DOHH2 (cell line): ENCODE measurements at regions not wholly inside any gene's neighbourhood (a gene's known extent, or its start where the extent isn't known, plus 50 kb on each side); places are given as distances from the start of the nearest gene placed in this dataset.

Source experiments
- H3F3A ChIP-seq: fragments of 200-600 bp; sonication (generic), shearing (Covaris generic); 2 replicates; pipeline ENCODE4 v1.6.0; 2016; ENCODE audit warnings: antibody characterized with exemption, mild to moderate bottlenecking; ENCODE audit not compliant: control insufficient read depth, insufficient read depth
- H3K27ac ChIP-seq: fragments of 200-600 bp; sonication (generic); 2 replicates; pipeline ENCODE4 v1.5.1; 2014; ENCODE audit warnings: low read depth, mild to moderate bottlenecking, low read length, moderate library complexity
- H3K27me3 ChIP-seq: fragments of 200-600 bp; sonication (generic); 2 replicates; pipeline ENCODE4 v1.6.1; 2014; ENCODE audit warnings: mild to moderate bottlenecking, low read length, mixed read lengths; ENCODE audit not compliant: control insufficient read depth
- H3K36me3 ChIP-seq: fragments of 200-600 bp; sonication (generic); 2 replicates; pipeline ENCODE4 v1.6.1; 2014; ENCODE audit warnings: mild to moderate bottlenecking, low read length, moderate library complexity, mixed read lengths; ENCODE audit not compliant: control insufficient read depth
- H3K4me1 ChIP-seq: fragments of 200-600 bp; sonication (generic); 2 replicates; pipeline ENCODE4 v1.6.1; 2014; ENCODE audit warnings: mild to moderate bottlenecking, low read length, mixed read lengths; ENCODE audit not compliant: control insufficient read depth
- H3K4me2 ChIP-seq: fragments of 200-600 bp; sonication (generic); 2 replicates; pipeline ENCODE4 v1.6.0; 2014; ENCODE audit warnings: mild to moderate bottlenecking, low read length, moderate library complexity
- H3K4me3 ChIP-seq: fragments of 200-600 bp; sonication (generic); 2 replicates; pipeline ENCODE4 v1.5.1; 2014; ENCODE audit warnings: mild to moderate bottlenecking, low read length, mixed read lengths
- H3K79me2 ChIP-seq: fragments of 200-600 bp; sonication (generic); 2 replicates; pipeline ENCODE4 v1.6.1; 2014; ENCODE audit warnings: mild to moderate bottlenecking, low read length, mixed read lengths; ENCODE audit not compliant: control insufficient read depth
- H3K9me2 ChIP-seq: fragments of 200-600 bp; sonication (generic); replicated peaks from 2 replicates; pipeline ENCODE4 v1.6.1; 2014; ENCODE audit warnings: mild to moderate bottlenecking, low read length, mixed read lengths; ENCODE audit not compliant: control insufficient read depth
- H3K9me3 ChIP-seq: fragments of 200-600 bp; sonication (generic); 2 replicates; pipeline ENCODE4 v1.6.1; 2014; ENCODE audit warnings: antibody characterized with exemption, low read length, mixed read lengths; ENCODE audit not compliant: control insufficient read depth, insufficient read depth
- H4K20me1 ChIP-seq: fragments of 200-600 bp; sonication (generic); 2 replicates; pipeline ENCODE4 v1.6.0; 2014; ENCODE audit warnings: low read depth, mild to moderate bottlenecking, antibody characterized with exemption, low read length, moderate library complexity; ENCODE audit not compliant: control insufficient read depth, insufficient read depth
- EZH2phosphoT487 ChIP-seq: fragments of 200-600 bp; sonication (generic); IDR thresholded peaks from 2 replicates; pipeline ENCODE4 v1.6.1; 2017; ENCODE audit warnings: borderline replicate concordance, mild to moderate bottlenecking, antibody characterized with exemption, low read length, moderate library complexity, mixed read lengths
- TF ChIP-seq, protein P1 (sequence below): fragments of 200-600 bp; sonication (generic); IDR thresholded peaks from one replicate; pipeline ENCODE4 v1.5.1; 2014; ENCODE audit warnings: antibody characterized with exemption, mild to moderate bottlenecking, low read depth, low read length; ENCODE audit not compliant: poor library complexity, severe bottlenecking

DNA sequence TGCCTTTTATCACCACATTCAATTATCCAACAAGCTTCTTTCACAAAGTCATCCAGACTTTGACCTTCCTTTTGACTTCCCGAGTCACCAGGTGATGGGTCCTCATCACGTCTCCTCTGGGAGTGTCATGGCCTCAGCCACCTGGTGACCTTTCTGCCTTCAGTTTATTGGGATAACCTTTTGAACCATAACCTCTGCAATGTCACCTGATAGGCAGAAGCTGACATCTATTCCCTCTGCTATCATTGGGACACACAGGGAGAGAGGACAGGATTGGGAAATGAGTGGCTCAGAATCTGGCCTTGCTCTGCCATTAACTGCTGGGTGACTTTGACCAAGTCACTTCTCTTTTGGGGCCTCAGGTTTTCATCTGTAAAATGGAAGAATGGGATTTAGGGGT lies 388.7 kb downstream of the NUAK1 start:
- Histone ChIP-seq H4K20me1 (no peaks in the 10 kb centered on the region), H3K79me2 (no peaks in the 10 kb centered on the region), H3K4me1 (no peaks in the 10 kb centered on the region), H3K9me3 (no peaks in the 10 kb centered on the region), H3K36me3 (no peaks in the 10 kb centered on the region), H3K9me2 (no peaks in the 10 kb centered on the region), H3F3A (no peaks in the 10 kb centered on the region), H3K27ac (no peak overlapping the region), H3K4me2 (no peak overlapping the region), H3K27me3 (no peaks in the 10 kb centered on the region), H3K4me3 (no peak overlapping the region)
- no peak for TF ChIP-seq EZH2phosphoT487
- TF ChIP-seq, protein P1, sequence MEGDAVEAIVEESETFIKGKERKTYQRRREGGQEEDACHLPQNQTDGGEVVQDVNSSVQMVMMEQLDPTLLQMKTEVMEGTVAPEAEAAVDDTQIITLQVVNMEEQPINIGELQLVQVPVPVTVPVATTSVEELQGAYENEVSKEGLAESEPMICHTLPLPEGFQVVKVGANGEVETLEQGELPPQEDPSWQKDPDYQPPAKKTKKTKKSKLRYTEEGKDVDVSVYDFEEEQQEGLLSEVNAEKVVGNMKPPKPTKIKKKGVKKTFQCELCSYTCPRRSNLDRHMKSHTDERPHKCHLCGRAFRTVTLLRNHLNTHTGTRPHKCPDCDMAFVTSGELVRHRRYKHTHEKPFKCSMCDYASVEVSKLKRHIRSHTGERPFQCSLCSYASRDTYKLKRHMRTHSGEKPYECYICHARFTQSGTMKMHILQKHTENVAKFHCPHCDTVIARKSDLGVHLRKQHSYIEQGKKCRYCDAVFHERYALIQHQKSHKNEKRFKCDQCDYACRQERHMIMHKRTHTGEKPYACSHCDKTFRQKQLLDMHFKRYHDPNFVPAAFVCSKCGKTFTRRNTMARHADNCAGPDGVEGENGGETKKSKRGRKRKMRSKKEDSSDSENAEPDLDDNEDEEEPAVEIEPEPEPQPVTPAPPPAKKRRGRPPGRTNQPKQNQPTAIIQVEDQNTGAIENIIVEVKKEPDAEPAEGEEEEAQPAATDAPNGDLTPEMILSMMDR, result no peak

DNA sequence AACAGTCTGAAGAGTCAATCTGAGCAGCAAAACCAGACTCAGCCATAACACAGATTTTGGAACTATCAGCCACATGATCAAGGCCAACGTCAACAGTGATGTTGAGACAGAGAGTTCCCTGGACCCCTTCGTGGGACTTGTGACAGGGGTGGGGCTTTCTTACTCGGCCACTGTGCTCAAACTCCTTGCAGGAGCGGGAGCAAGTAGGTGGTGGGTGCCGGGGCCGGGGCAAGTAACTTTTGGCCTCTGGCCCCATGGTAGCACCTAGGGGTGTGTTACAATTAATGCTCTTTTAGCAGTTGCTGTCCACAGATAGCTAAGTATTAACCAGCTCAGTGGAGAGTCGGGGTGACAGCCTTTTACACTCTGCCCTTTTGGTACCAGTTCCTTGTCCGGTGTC lies 384.4 kb downstream of the NUAK1 start:
- Histone ChIP-seq H3K4me1 (peaks cover 6% of the 10 kb centered on the region), H3K79me2 (no peaks in the 10 kb centered on the region), H3F3A (no peaks in the 10 kb centered on the region), H3K4me2 (no peak overlapping the region), H3K27ac (no peak overlapping the region), H3K27me3 (no peaks in the 10 kb centered on the region), H4K20me1 (no peaks in the 10 kb centered on the region), H3K4me3 (no peak overlapping the region), H3K9me3 (no peaks in the 10 kb centered on the region), H3K36me3 (no peaks in the 10 kb centered on the region), H3K9me2 (no peaks in the 10 kb centered on the region)
- TF ChIP-seq, protein P1, result no peak
- TF ChIP-seq EZH2phosphoT487, result no peak

DNA sequence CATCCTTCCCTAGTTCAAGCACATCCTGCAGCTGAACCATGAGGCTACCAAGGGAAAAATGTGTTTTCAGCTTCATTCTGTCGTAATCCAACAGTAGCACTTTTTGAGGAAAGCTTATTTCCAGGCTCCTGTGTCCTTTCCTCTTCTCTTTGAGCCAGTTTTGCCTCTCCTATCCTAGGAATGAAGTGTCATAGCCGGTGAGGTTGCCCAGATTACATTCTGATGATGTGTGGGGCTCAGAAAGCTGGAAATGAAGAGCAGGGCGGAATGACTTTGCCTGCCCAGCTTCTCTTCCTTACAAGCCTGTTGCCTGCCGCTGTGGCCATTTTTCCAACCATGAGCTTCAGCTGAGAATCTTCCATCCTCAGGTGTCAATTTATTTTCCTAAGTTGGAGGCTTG lies 381.8 kb downstream of the NUAK1 start:
- Histone ChIP-seq H3K4me2 (no peak overlapping the region), H3K27ac (no peak overlapping the region), H3K36me3 (no peaks in the 10 kb centered on the region), H3F3A (no peaks in the 10 kb centered on the region), H3K4me1 (peaks cover 6% of the 10 kb centered on the region), H3K9me2 (no peaks in the 10 kb centered on the region), H3K9me3 (no peaks in the 10 kb centered on the region), H3K79me2 (no peaks in the 10 kb centered on the region), H4K20me1 (no peaks in the 10 kb centered on the region), H3K27me3 (no peaks in the 10 kb centered on the region), H3K4me3 (no peak overlapping the region)
- no peak for TF ChIP-seq EZH2phosphoT487
- TF ChIP-seq, protein P1, result no peak

DNA sequence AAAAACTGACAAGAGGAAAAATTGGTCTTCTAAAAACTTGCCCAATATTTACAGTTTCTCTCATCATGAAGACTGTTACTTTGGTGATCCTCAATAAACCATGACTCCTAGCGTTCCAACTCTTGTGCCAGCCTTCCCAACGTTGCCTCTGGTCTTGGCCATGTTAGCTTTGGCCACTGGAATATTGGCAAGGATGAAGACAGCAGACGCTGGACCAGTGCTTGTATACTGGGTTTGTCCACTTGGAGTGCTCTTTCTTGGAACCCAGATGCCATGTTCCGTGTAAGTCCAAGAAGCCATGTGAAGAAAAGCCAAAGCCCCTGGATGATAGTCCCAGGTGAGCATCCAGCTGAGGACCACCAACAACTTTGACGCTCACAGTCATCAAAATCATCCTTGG lies 379.6 kb downstream of the NUAK1 start:
- no peaks in the 10 kb centered on the region for H3F3A ChIP-seq
- no peaks in the 10 kb centered on the region for H4K20me1 ChIP-seq
- H3K27me3 ChIP-seq, result no peaks in the 10 kb centered on the region
- H3K4me1 ChIP-seq, result peaks cover 7% of the 10 kb centered on the region
- TF ChIP-seq, protein P1, result no peak
- no peak for TF ChIP-seq EZH2phosphoT487
- H3K4me3 ChIP-seq, result no peak overlapping the region
- no peaks in the 10 kb centered on the region for H3K36me3 ChIP-seq
- H3K27ac ChIP-seq, result no peak overlapping the region
- no peak overlapping the region for H3K4me2 ChIP-seq
- no peaks in the 10 kb centered on the region for H3K9me2 ChIP-seq
- H3K9me3 ChIP-seq, result no peaks in the 10 kb centered on the region
- no peaks in the 10 kb centered on the region for H3K79me2 ChIP-seq
